H1 (cell line): ENCODE measurements at regions not wholly inside any gene's neighbourhood (a gene's known extent, or its start where the extent isn't known, plus 50 kb on each side); places are given as distances from the start of the nearest gene placed in this dataset.

Source experiments
- BCL11A ChIP-seq, 2 experiments: IDR thresholded peaks; one replicate each; pipeline ENCODE4 v1.6.1; 2011; ENCODE audit warnings: low read depth in 2 of 2, low read length in 2 of 2, mild to moderate bottlenecking in 2 of 2
- CBX8 ChIP-seq: fragments of 300-800, 300-1000 bp; sonication (generic); IDR thresholded peaks from 2 replicates; pipeline ENCODE4 v1.7.1; 2016; ENCODE audit warnings: low read depth, low read length, borderline replicate concordance
- CHD2 ChIP-seq: IDR thresholded peaks from 2 replicates; pipeline ENCODE4 v1.6.1; 2012; ENCODE audit warnings: low read length, improper control_type of control experiment
- CHD7 ChIP-seq: fragments of 300-600 bp; sonication (generic); IDR thresholded peaks from 2 replicates; pipeline ENCODE4 v1.7.1; 2012; ENCODE audit warnings: low read length, moderate library complexity, mild to moderate bottlenecking, inconsistent platforms; ENCODE audit not compliant: insufficient replicate concordance
- JUN ChIP-seq: IDR thresholded peaks from 2 replicates; pipeline ENCODE4 v1.6.1; 2011; ENCODE audit warnings: low read depth, mild to moderate bottlenecking, improper control_type of control experiment, low read length
- PHF8 ChIP-seq: fragments of 200-600 bp; sonication (generic); conservative IDR thresholded peaks from 2 replicates; pipeline ENCODE4 v1.7.1; 2012; ENCODE audit warnings: low read depth, mild to moderate bottlenecking, inconsistent platforms, low read length, moderate library complexity
- SAP30 ChIP-seq: fragments of 300-600 bp; sonication (generic); IDR thresholded peaks from 2 replicates; pipeline ENCODE4 v1.7.1; 2012; ENCODE audit warnings: low read length, moderate library complexity, mild to moderate bottlenecking, inconsistent platforms; ENCODE audit not compliant: insufficient read depth, insufficient replicate concordance
- ZNF274 ChIP-seq: IDR thresholded peaks from 2 replicates; pipeline ENCODE4 v1.7.0; 2012; ENCODE audit warnings: low read length, borderline replicate concordance; ENCODE audit errors: extremely low read depth

- TF ChIP-seq CHD7 = no peak
- TF ChIP-seq CBX8 = no peak
- no peak for TF ChIP-seq BCL11A (IDR thresholded peaks at IDR 0.05; ENCODE audit: low read depth in 2 of 2, low read length in 2 of 2)
- TF ChIP-seq CHD2 = no peak
- no peak for TF ChIP-seq PHF8
- TF ChIP-seq SAP30 = no peak
- TF ChIP-seq JUN = no peak
- TF ChIP-seq ZNF274 = no peak
- TF ChIP-seq, all 59 proteins: peak for 0
Measured at GRCh38 chr22:49184736-49185135, 642.9 kb downstream of the BRD1 start (continued).
